K562 (cell line): ENCODE measurements at regions not wholly inside any gene's neighbourhood (a gene's known extent, or its start where the extent isn't known, plus 50 kb on each side); places are given as distances from the start of the nearest gene placed in this dataset.

Experiments used
- ATAC-seq: fragments of 200-7000 bp; cut with Tn5 transposase; 3 replicates; pipeline ENCODE4 v1.9.1; 2020; ENCODE audit warnings: moderate library complexity
- BruUV-seq: library from RNA; stranded (reverse); fragments of 400-500 nt; replicated peaks from 2 replicates; lab custom pipeline; 2021; lab: Mats Ljungman, UMichigan
- CTCF ChIA-PET: fragments of 300-600 bp; formaldehyde crosslinking; extraction: SDS; loops from one replicate; lab custom pipeline; 2021; ENCODE audit warnings: low intra/inter-chr PET ratio; lab: Yijun Ruan, JAX
- POLR2A ChIA-PET: fragments of 300-600, 350-650 bp; sonication (Branson Sonifier 250); formaldehyde crosslinking; extraction: SDS; loops from one replicate; lab custom pipeline; 2021; ENCODE audit warnings: antibody characterized with exemption, inconsistent platforms; lab: Yijun Ruan, JAX
- DNase-seq, 4 experiments: peaks; one replicate each; pipeline versions ENCODE4 v3.0.0 to v3.0.0-alpha.2; 2011 to 2018; ENCODE audit warnings: low spot score in 3 of 4, mixed read lengths in 3 of 4; ENCODE audit errors: extremely low read depth in 1 of 4
- FAIRE-seq: peaks from 2 replicates; lab custom pipeline; 2011; peaks lifted over from hg19 to GRCh38; lab: Jason Lieb, UNC
- H2AFZ ChIP-seq: 2 replicates; pipeline ENCODE4 v1.6.0; 2011; ENCODE audit warnings: low read depth, low read length, control low read depth, inconsistent platforms
- H3K27ac ChIP-seq: fragments of 200-600 bp; 3 replicates; pipeline ENCODE4 v1.8.0; 2011; ENCODE audit warnings: low read depth, mild to moderate bottlenecking, control low read depth, inconsistent platforms, low read length, moderate library complexity, mixed read lengths; ENCODE audit errors: extremely low read depth
- H3K27me3 ChIP-seq, 2 experiments: fragments of 300-600 bp in 1 of 2; 2 replicates in 1 of 2; 3 replicates in 1 of 2; pipeline versions ENCODE4 v1.6.0 to v1.8.0; 2011; ENCODE audit warnings: inconsistent platforms in 2 of 2, low read length in 2 of 2, mild to moderate bottlenecking in 1 of 2, mixed read lengths in 1 of 2, moderate library complexity in 1 of 2; ENCODE audit not compliant: control insufficient read depth in 2 of 2, insufficient read depth in 2 of 2
- H3K36me3 ChIP-seq: fragments of 300-600 bp; 3 replicates; pipeline ENCODE4 v1.8.0; 2011; ENCODE audit warnings: mild to moderate bottlenecking, low read length, inconsistent platforms; ENCODE audit not compliant: control insufficient read depth, insufficient read depth
- H3K4me1 ChIP-seq, 2 experiments: fragments of 200-600 bp in 1 of 2; replicated peaks in 1 of 2; 2 replicates in 1 of 2; 3 replicates in 1 of 2; pipeline versions ENCODE4 v1.5.1 to v1.8.0; 2011; ENCODE audit warnings: inconsistent platforms in 2 of 2, low read length in 2 of 2, mild to moderate bottlenecking in 1 of 2, mixed read lengths in 1 of 2, moderate library complexity in 1 of 2; ENCODE audit not compliant: control insufficient read depth in 2 of 2, insufficient read depth in 2 of 2
- H3K4me2 ChIP-seq: 2 replicates; pipeline ENCODE4 v1.6.1; 2011; ENCODE audit warnings: low read length, control low read depth, inconsistent platforms, mixed read lengths; ENCODE audit not compliant: insufficient read depth
- H3K4me3 ChIP-seq: fragments of 200-600 bp; sonication (generic), shearing (Covaris generic); 2 replicates; pipeline ENCODE4 v1.5.1; 2016; ENCODE audit warnings: control low read depth, inconsistent platforms
- H3K79me2 ChIP-seq: fragments of 200-600 bp; 3 replicates; pipeline ENCODE4 v1.8.0; 2011; ENCODE audit warnings: low read length, inconsistent platforms; ENCODE audit not compliant: control insufficient read depth, insufficient read depth
- H3K9ac ChIP-seq, 2 experiments: 2 replicates each; pipeline versions ENCODE4 v1.6.0 to v1.6.1; 2011; ENCODE audit warnings: low read depth in 2 of 2, low read length in 2 of 2, control low read depth in 1 of 2, inconsistent platforms in 1 of 2, mild to moderate bottlenecking in 1 of 2, mixed read lengths in 1 of 2; ENCODE audit not compliant: insufficient read depth in 1 of 2
- H3K9me1 ChIP-seq: one replicate; pipeline ENCODE4 v1.6.0; 2011; ENCODE audit warnings: inconsistent platforms, mild to moderate bottlenecking, low read length, moderate library complexity; ENCODE audit not compliant: control insufficient read depth, insufficient read depth
- H3K9me3 ChIP-seq: replicated peaks from 2 replicates; pipeline ENCODE4 v1.5.1; 2011; ENCODE audit warnings: low read depth, low read length, inconsistent platforms; ENCODE audit not compliant: control insufficient read depth, insufficient read depth
- H4K20me1 ChIP-seq: replicated peaks from 2 replicates; pipeline ENCODE4 v1.6.1; 2011; ENCODE audit warnings: low read length, inconsistent platforms, mixed read lengths; ENCODE audit not compliant: control insufficient read depth, insufficient read depth
- ASH1L ChIP-seq: fragments of 450-650 bp; IDR thresholded peaks from 2 replicates; pipeline ENCODE4 v1.6.1; 2018; ENCODE audit warnings: borderline replicate concordance, mild to moderate bottlenecking, low read depth; ENCODE audit not compliant: partially characterized antibody
- FOXA3 ChIP-seq, 2 experiments: fragments of 450-650 bp in 1 of 2; sonication (generic) in 1 of 2; formaldehyde crosslinking; IDR thresholded peaks in 1 of 2; conservative IDR thresholded peaks in 1 of 2; 2 replicates each; pipeline versions ENCODE4 v1.4.0 to v1.8.0; 2020 to 2022; ENCODE audit warnings: mild to moderate bottlenecking in 2 of 2, missing genetic modification reagents in 1 of 2
- FOXJ2 ChIP-seq: fragments of 200-800 bp; sonication (Bioruptor generic); IDR thresholded peaks from 2 replicates; pipeline ENCODE4 v1.6.1; 2016; ENCODE audit warnings: missing genetic modification characterization, missing compliant biosample characterization
- NFRKB ChIP-seq: fragments of 450-650 bp; IDR thresholded peaks from 2 replicates; pipeline ENCODE4 v1.6.1; 2016; ENCODE audit warnings: low read depth
- PRMT5 ChIP-seq: sonication (generic); formaldehyde crosslinking; IDR thresholded peaks from 2 replicates; pipeline ENCODE4 v1.5.0; 2020; ENCODE audit warnings: missing genetic modification reagents
- in situ Hi-C: fragments of 300-500 bp; cut with MboI; formaldehyde crosslinking; loops from 4 replicates; pipeline ENCODE4 v1.15.0; 2018; ENCODE audit warnings: inconsistent platforms, mixed read lengths
- intact Hi-C: fragments of 100-400 bp; cut with micrococcal nuclease; formaldehyde crosslinking; loops from 2 replicates; pipeline ENCODE4 v1.14.2; 2022
- TF ChIP-seq, protein P1 (sequence below): fragments of 450-650 bp; IDR thresholded peaks from 2 replicates; pipeline ENCODE4 v1.6.1; 2016; ENCODE audit warnings: mild to moderate bottlenecking
- TF ChIP-seq, protein P2 (sequence below): IDR thresholded peaks from 2 replicates; pipeline ENCODE4 v1.6.1; 2014; ENCODE audit warnings: antibody characterized with exemption

DNA sequence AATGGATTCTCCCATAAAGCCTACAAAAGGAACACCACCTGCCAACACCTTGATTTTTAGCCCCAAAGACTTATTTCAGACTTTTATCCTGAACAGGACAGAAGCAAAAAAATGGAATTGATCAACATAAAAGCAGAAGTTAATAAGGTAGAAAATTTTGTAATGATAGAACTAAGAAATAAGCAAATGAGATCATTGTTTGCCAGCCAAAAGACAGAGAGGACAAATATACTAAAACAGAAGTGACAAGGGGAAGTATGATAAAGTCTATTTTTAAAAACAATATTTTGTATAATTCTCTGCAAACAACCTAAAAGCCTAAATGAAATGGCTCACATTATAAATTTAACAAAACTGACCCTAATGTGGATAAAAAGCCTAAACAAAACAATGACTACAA is 110.5 kb upstream of the PRSS3 start:
- TF ChIP-seq, protein P1, sequence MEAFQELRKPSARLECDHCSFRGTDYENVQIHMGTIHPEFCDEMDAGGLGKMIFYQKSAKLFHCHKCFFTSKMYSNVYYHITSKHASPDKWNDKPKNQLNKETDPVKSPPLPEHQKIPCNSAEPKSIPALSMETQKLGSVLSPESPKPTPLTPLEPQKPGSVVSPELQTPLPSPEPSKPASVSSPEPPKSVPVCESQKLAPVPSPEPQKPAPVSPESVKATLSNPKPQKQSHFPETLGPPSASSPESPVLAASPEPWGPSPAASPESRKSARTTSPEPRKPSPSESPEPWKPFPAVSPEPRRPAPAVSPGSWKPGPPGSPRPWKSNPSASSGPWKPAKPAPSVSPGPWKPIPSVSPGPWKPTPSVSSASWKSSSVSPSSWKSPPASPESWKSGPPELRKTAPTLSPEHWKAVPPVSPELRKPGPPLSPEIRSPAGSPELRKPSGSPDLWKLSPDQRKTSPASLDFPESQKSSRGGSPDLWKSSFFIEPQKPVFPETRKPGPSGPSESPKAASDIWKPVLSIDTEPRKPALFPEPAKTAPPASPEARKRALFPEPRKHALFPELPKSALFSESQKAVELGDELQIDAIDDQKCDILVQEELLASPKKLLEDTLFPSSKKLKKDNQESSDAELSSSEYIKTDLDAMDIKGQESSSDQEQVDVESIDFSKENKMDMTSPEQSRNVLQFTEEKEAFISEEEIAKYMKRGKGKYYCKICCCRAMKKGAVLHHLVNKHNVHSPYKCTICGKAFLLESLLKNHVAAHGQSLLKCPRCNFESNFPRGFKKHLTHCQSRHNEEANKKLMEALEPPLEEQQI = no peak
- TF ChIP-seq FOXA3 (CRISPR knock-in tag; conservative IDR thresholded peaks at IDR 0.05 in 1 of 2, IDR thresholded peaks at IDR 0.05 in 1 of 2) (no peak), FOXJ2 (tag) (no peak), NFRKB (no peak), ASH1L (no peak), PRMT5 (CRISPR knock-in tag) (no peak)
- TF ChIP-seq, protein P2, sequence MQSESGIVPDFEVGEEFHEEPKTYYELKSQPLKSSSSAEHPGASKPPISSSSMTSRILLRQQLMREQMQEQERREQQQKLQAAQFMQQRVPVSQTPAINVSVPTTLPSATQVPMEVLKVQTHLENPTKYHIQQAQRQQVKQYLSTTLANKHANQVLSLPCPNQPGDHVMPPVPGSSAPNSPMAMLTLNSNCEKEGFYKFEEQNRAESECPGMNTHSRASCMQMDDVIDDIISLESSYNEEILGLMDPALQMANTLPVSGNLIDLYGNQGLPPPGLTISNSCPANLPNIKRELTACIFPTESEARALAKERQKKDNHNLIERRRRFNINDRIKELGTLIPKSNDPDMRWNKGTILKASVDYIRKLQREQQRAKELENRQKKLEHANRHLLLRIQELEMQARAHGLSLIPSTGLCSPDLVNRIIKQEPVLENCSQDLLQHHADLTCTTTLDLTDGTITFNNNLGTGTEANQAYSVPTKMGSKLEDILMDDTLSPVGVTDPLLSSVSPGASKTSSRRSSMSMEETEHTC = no peak
- TF ChIP-seq, all 486 proteins: peak for 0
- H3K9me3 ChIP-seq = no peaks in the 10 kb centered on the region
- no peaks in the 10 kb centered on the region for H3K27me3 ChIP-seq
- H3K79me2 ChIP-seq = no peaks in the 10 kb centered on the region
- no peak overlapping the region for H3K27ac ChIP-seq
- H2AFZ ChIP-seq = no peak overlapping the region
- DNase-seq (no peak), ATAC-seq (no peak), FAIRE-seq (no peak)
- H3K4me2 ChIP-seq = no peak overlapping the region
- intact Hi-C loops = no loop called here
- ChIA-PET POLR2A (no interaction called here), CTCF (no interaction called here)
- H3K9me1 ChIP-seq = no peaks in the 10 kb centered on the region
- no peaks in the 10 kb centered on the region for H4K20me1 ChIP-seq
- in situ Hi-C loops = no loop called here
- no peak overlapping the region for H3K4me3 ChIP-seq
- peaks cover 0 to 5% of the 10 kb centered on the region in 2 experiments; a peak in 2 of 5 replicates for H3K4me1 ChIP-seq
- no peak overlapping the region for H3K9ac ChIP-seq
- BruUV-seq = no TSS peak
- H3K36me3 ChIP-seq = no peaks in the 10 kb centered on the region
